Spleen (tissue), 11 donors: ENCODE measurements at regions not wholly inside any gene's neighbourhood (a gene's known extent, or its start where the extent isn't known, plus 50 kb on each side); places are given as distances from the start of the nearest gene placed in this dataset.

ENCODE experiments used
- DNase-seq: peaks from one replicate; pipeline ENCODE4 v3.0.0-alpha.2; 2020
- H3K27ac ChIP-seq, 8 donors: fragments of 200-600 bp; sonication (generic) in 7 of 8; 1 replicate in 4 of 8; 2 replicates in 4 of 8; pipeline versions ENCODE4 v1.5.0 to v1.8.0; 2016 to 2021; ENCODE audit warnings: inconsistent platforms in 4 of 8, mild to moderate bottlenecking in 4 of 8, moderate library complexity in 1 of 8
- H3K27me3 ChIP-seq, 7 donors: fragments of 200-600 bp; sonication (generic) in 6 of 7; replicated peaks in 1 of 7; 1 replicate in 4 of 7; 2 replicates in 3 of 7; pipeline versions ENCODE4 v1.5.0 to v1.8.0; 2016 to 2021; ENCODE audit warnings: inconsistent platforms in 3 of 7, mild to moderate bottlenecking in 1 of 7
- H3K36me3 ChIP-seq, 6 donors: fragments of 200-600 bp; sonication (generic) in 5 of 6; 1 replicate in 4 of 6; 2 replicates in 2 of 6; pipeline versions ENCODE4 v1.5.0 to v1.8.0; 2016 to 2021; ENCODE audit warnings: inconsistent platforms in 2 of 6
- H3K4me1 ChIP-seq, 6 donors: fragments of 200-600 bp; sonication (generic) in 5 of 6; 1 replicate in 3 of 6; 2 replicates in 3 of 6; pipeline versions ENCODE4 v1.5.0 to v1.8.0; 2016 to 2021; ENCODE audit warnings: inconsistent platforms in 3 of 6
- H3K4me3 ChIP-seq, 8 donors: fragments of 200-600 bp; sonication (generic) in 7 of 8; 1 replicate in 4 of 8; 2 replicates in 4 of 8; pipeline versions ENCODE4 v1.5.0 to v1.8.0; 2016 to 2021; ENCODE audit warnings: inconsistent platforms in 4 of 8, mild to moderate bottlenecking in 4 of 8, moderate library complexity in 2 of 8
- H3K9me3 ChIP-seq, 8 donors: fragments of 200-600 bp; sonication (generic) in 7 of 8; 1 replicate in 4 of 8; 2 replicates in 4 of 8; pipeline versions ENCODE4 v1.5.0 to v1.8.0; 2016 to 2021; ENCODE audit warnings: inconsistent platforms in 4 of 8
- CTCF ChIP-seq, 11 experiments: fragments of 200-600 bp in 7 of 11; fragments of 450-650 bp in 4 of 11; sonication (generic) in 4 of 11; IDR thresholded peaks in 8 of 11; conservative IDR thresholded peaks in 3 of 11; 1 replicate in 7 of 11; 2 replicates in 4 of 11; pipeline versions ENCODE4 v1.4.0 to v1.8.0; 2016 to 2021; ENCODE audit warnings: antibody characterized with exemption in 11 of 11, inconsistent platforms in 4 of 11, mild to moderate bottlenecking in 1 of 11
- POLR2A ChIP-seq, 3 donors: fragments of 450-650 bp; IDR thresholded peaks; one replicate each; pipeline ENCODE4 v1.5.1; 2017; ENCODE audit warnings: antibody characterized with exemption in 3 of 3, mild to moderate bottlenecking in 1 of 3
- POLR2AphosphoS5 ChIP-seq, 3 donors: sonication (generic); formaldehyde crosslinking; IDR thresholded peaks; one replicate each; pipeline ENCODE4 v1.5.1; 2017; ENCODE audit warnings: antibody characterized with exemption in 3 of 3
- WGBS, 5 donors: extraction: QIAGEN DNeasy Blood & Tissue Kit in 3 of 5; methylation state at CpG; one replicate each; pipeline versions ENCODE4 v1.1.5 to v1.1.7; 2013 to 2018; 5-methylcytosine and 5-hydroxymethylcytosine counted together
- intact Hi-C: fragments of 100-400 bp; cut with DNase I; formaldehyde crosslinking; loops from one replicate; pipeline ENCODE4 v1.15.0; 2023; ENCODE audit warnings: low total_unique reads
- donor health status: healthy with polysubstance abuse.
- donor health status: DM: no; HTN: no; CAD: no; lungs with moderate emphysema.
- donor health status: DM: no; HTN: no; CAD: no.
- donor health status: Bipolar disorder and iron deficiency.
- donor health status: healthy.
- donor health status: DM: no; HTN: no; CAD: no.
- donor health status: DM: yes; HTN: yes; CAD: no.

GRCh38 chr22:35197886-35198285, 59.4 kb upstream of the HMGXB4 start:
- Histone ChIP-seq H3K27ac (no peak overlapping the region), H3K4me1 (no peaks in the 10 kb centered on the region), H3K9me3 (no peaks in the 10 kb centered on the region), H3K36me3 (no peaks in the 10 kb centered on the region), H3K27me3 (peaks cover 0 to 42% (median 4%) of the 10 kb centered on the region in 7 donors), H3K4me3 (no peak overlapping the region)
- DNase-seq = no peak
- intact Hi-C loops = no loop called here
- WGBS, 5 donors = 42 to 60% (median 45%) methylated on average over 3 of the region's 3 CpGs
- TF ChIP-seq POLR2AphosphoS5 (IDR thresholded peaks at IDR 0.05) = no peak
- TF ChIP-seq POLR2A (IDR thresholded peaks at IDR 0.05) = no peak
- TF ChIP-seq CTCF (IDR thresholded peaks at IDR 0.05 in 8 of 11, conservative IDR thresholded peaks at IDR 0.05 in 3 of 11) = no peak

- no peak overlapping the region for H3K4me3 ChIP-seq
Observed at GRCh38 chr22:35198738-35199137, 58.6 kb upstream of the HMGXB4 start.

GRCh38 chr22:35202376-35202775, 54.9 kb upstream of the HMGXB4 start:
- Histone ChIP-seq H3K9me3 (no peaks in the 10 kb centered on the region), H3K27ac (no peak overlapping the region), H3K4me3 (no peak overlapping the region), H3K36me3 (no peaks in the 10 kb centered on the region), H3K4me1 (no peaks in the 10 kb centered on the region), H3K27me3 (peaks cover 0 to 51% (median 9%) of the 10 kb centered on the region in 7 donors)
- DNase-seq = no peak
- TF ChIP-seq CTCF (IDR thresholded peaks at IDR 0.05 in 8 of 11, conservative IDR thresholded peaks at IDR 0.05 in 3 of 11) (no peak), POLR2A (IDR thresholded peaks at IDR 0.05) (no peak), POLR2AphosphoS5 (IDR thresholded peaks at IDR 0.05) (no peak)
- intact Hi-C loops = no loop called here

More at GRCh38 chr22:35198738-35199137, 58.6 kb upstream of the HMGXB4 start:
- Histone ChIP-seq H3K27ac (no peak overlapping the region), H3K9me3 (no peaks in the 10 kb centered on the region), H3K27me3 (peaks cover 0 to 42% (median 4%) of the 10 kb centered on the region in 7 donors), H3K36me3 (no peaks in the 10 kb centered on the region), H3K4me1 (no peaks in the 10 kb centered on the region)
- 77 to 80% (median 79%) methylated on average over 4 of the region's 4 CpGs for WGBS, 5 donors
- intact Hi-C loops = no loop called here
- no peak for DNase-seq
- TF ChIP-seq CTCF (IDR thresholded peaks at IDR 0.05 in 8 of 11, conservative IDR thresholded peaks at IDR 0.05 in 3 of 11) = no peak
- no peak for TF ChIP-seq POLR2A (IDR thresholded peaks at IDR 0.05)
- TF ChIP-seq POLR2AphosphoS5 (IDR thresholded peaks at IDR 0.05) = no peak

GRCh38 chr22:35203583-35203982, 53.7 kb upstream of the HMGXB4 start:
- no peaks in the 10 kb centered on the region for H3K4me1 ChIP-seq
- TF ChIP-seq POLR2A (IDR thresholded peaks at IDR 0.05) (no peak), CTCF (IDR thresholded peaks at IDR 0.05 in 8 of 11, conservative IDR thresholded peaks at IDR 0.05 in 3 of 11) (no peak), POLR2AphosphoS5 (IDR thresholded peaks at IDR 0.05) (no peak)
- H3K9me3 ChIP-seq = no peaks in the 10 kb centered on the region
- intact Hi-C loops = no loop called here
- no peak overlapping the region for H3K4me3 ChIP-seq
- peaks cover 0 to 49% (median 4%) of the 10 kb centered on the region in 7 donors for H3K27me3 ChIP-seq
- WGBS, 5 donors = 60 to 94% (median 87%) methylated on average over 2 of the region's 2 CpGs
- no peak for DNase-seq
- no peak overlapping the region for H3K27ac ChIP-seq
- H3K36me3 ChIP-seq = no peaks in the 10 kb centered on the region
